Colonic mucosa (tissue), 4 donors: ENCODE measurements at regions not wholly inside any gene's neighbourhood (a gene's known extent, or its start where the extent isn't known, plus 50 kb on each side); places are given as distances from the start of the nearest gene placed in this dataset.

Experiments used
- DNase-seq: peaks from one replicate; pipeline ENCODE4 v3.0.0-alpha.2; 2020
- H3K27ac ChIP-seq: fragments of 200-600 bp; one replicate; pipeline ENCODE4 v1.8.0; 2021
- H3K27me3 ChIP-seq: fragments of 200-600 bp; one replicate; pipeline ENCODE4 v1.8.0; 2021
- H3K36me3 ChIP-seq: fragments of 200-600 bp; one replicate; pipeline ENCODE4 v1.8.0; 2021
- H3K4me1 ChIP-seq: fragments of 200-600 bp; one replicate; pipeline ENCODE4 v1.8.0; 2021; ENCODE audit warnings: mild to moderate bottlenecking
- H3K4me3 ChIP-seq: fragments of 200-600 bp; one replicate; pipeline ENCODE4 v1.8.0; 2021
- H3K9ac ChIP-seq, 2 donors: one replicate each; pipeline ENCODE4 v1.7.0; 2013; ENCODE audit warnings: control low read depth in 2 of 2, low read depth in 2 of 2, low read length in 2 of 2
- H3K9me3 ChIP-seq: fragments of 200-600 bp; one replicate; pipeline ENCODE4 v1.8.0; 2021
- intact Hi-C: fragments of 100-400 bp; cut with DNase I; formaldehyde crosslinking; loops from one replicate; pipeline ENCODE4 v1.14.1; 2022
- TF ChIP-seq, protein P1 (sequence below): fragments of 200-600 bp; IDR thresholded peaks from one replicate; pipeline ENCODE4 v1.8.0; 2022; ENCODE audit warnings: antibody characterized with exemption, mild to moderate bottlenecking
- donor health status: healthy.
- donor health status: DM: no; HTN: no; CAD: no.
- donor health status: DM: no; HTN: no; CAD: no.

- no peak overlapping the region for H3K9ac ChIP-seq
- TF ChIP-seq, protein P1, sequence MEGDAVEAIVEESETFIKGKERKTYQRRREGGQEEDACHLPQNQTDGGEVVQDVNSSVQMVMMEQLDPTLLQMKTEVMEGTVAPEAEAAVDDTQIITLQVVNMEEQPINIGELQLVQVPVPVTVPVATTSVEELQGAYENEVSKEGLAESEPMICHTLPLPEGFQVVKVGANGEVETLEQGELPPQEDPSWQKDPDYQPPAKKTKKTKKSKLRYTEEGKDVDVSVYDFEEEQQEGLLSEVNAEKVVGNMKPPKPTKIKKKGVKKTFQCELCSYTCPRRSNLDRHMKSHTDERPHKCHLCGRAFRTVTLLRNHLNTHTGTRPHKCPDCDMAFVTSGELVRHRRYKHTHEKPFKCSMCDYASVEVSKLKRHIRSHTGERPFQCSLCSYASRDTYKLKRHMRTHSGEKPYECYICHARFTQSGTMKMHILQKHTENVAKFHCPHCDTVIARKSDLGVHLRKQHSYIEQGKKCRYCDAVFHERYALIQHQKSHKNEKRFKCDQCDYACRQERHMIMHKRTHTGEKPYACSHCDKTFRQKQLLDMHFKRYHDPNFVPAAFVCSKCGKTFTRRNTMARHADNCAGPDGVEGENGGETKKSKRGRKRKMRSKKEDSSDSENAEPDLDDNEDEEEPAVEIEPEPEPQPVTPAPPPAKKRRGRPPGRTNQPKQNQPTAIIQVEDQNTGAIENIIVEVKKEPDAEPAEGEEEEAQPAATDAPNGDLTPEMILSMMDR, result no peak
- no peak overlapping the region for H3K4me3 ChIP-seq
- H3K9me3 ChIP-seq, result no peaks in the 10 kb centered on the region
- H3K4me1 ChIP-seq, result no peaks in the 10 kb centered on the region
- no peaks in the 10 kb centered on the region for H3K27me3 ChIP-seq
- H3K36me3 ChIP-seq, result no peaks in the 10 kb centered on the region
- no peak overlapping the region for H3K27ac ChIP-seq
- DNase-seq, result no peak
- intact Hi-C loops, result no loop called here
These were observed 1231.6 kb upstream of the CELF2 start for GRCh38 chr10:9786101-9786500.

DNA sequence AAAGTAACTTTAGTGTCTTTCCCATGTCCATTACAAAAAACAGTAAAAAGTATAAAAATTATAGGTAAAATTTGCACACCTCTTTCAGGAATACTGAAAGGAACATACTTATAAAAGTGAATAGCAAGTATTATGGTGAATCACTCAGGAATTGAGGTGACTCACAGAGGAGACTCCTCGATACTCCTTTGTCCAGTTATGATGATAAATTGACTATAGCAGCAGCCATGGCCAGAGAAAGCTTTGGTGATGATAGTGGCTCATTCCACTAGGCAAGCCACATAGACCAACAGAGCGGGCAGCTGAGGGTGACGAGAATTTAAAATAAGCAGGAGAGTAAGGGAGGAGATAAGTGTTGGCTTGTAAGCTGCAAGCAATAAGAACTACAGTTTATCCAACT, 1231.1 kb upstream of the CELF2 start:
- H3K27me3 ChIP-seq, result no peaks in the 10 kb centered on the region
- H3K36me3 ChIP-seq, result no peaks in the 10 kb centered on the region
- no peak overlapping the region for H3K9ac ChIP-seq
- DNase-seq, result no peak
- TF ChIP-seq, protein P1, result no peak
- no peaks in the 10 kb centered on the region for H3K9me3 ChIP-seq
- no peak overlapping the region for H3K27ac ChIP-seq
- intact Hi-C loops, result no loop called here
- H3K4me3 ChIP-seq, result no peak overlapping the region
- no peaks in the 10 kb centered on the region for H3K4me1 ChIP-seq

GRCh38 chr10:9789996-9790395, 1227.7 kb upstream of the CELF2 start:
- H3K9me3 ChIP-seq, result no peaks in the 10 kb centered on the region
- no peak overlapping the region for H3K27ac ChIP-seq
- H3K9ac ChIP-seq, result no peak overlapping the region
- no peak overlapping the region for H3K4me3 ChIP-seq
- TF ChIP-seq, protein P1, result no peak
- no peaks in the 10 kb centered on the region for H3K27me3 ChIP-seq
- no peaks in the 10 kb centered on the region for H3K4me1 ChIP-seq
- intact Hi-C loops, result no loop called here
- H3K36me3 ChIP-seq, result no peaks in the 10 kb centered on the region
- DNase-seq, result no peak

DNA sequence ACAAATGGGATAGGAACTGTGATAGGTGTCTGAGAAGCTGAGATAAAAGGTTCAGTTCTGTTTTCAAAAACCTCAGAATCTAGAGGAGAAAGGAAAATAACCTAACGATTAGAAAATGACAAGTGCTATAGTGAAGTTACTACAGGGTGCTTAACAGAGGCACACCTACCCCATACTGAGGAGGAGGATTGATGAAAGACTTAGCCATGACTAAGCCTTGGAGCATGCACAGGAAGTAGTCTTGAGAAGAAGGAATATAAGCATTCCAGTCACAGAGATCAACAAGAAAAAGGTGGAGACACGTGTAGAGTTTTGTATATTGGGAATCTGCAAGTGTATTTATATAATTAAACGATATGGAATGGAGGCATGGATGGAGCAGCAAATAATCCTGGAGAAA, 1225.5 kb upstream of the CELF2 start:
- DNase-seq, result no peak
- H3K4me3 ChIP-seq, result no peak overlapping the region
- TF ChIP-seq, protein P1, result no peak
- H3K4me1 ChIP-seq, result no peaks in the 10 kb centered on the region
- intact Hi-C loops, result no loop called here
- H3K27ac ChIP-seq, result no peak overlapping the region
- H3K9me3 ChIP-seq, result no peaks in the 10 kb centered on the region
- no peaks in the 10 kb centered on the region for H3K27me3 ChIP-seq
- no peaks in the 10 kb centered on the region for H3K36me3 ChIP-seq
- H3K9ac ChIP-seq, result no peak overlapping the region

DNA sequence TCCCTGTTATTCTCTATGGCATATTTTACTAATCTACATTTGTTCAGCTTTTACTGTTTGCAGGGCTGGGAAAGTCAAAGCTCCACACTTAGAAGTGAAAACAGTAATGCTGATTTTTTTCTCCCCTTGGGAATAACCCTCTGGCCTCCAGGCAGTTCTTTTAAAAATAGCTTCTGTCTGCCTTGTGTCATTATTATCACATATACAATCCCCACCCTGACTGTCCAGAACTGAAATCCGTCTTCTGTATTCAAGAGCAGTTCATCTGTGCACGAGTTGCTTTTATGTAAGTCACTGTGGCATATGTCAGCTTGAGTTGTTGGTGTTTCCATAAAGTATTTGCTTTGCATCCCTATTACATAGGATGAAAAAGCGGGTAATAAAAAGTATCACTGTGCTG, 1221.1 kb upstream of the CELF2 start:
- Histone ChIP-seq H3K9me3 (no peaks in the 10 kb centered on the region), H3K9ac (no peak overlapping the region), H3K27ac (no peak overlapping the region), H3K4me1 (no peaks in the 10 kb centered on the region), H3K4me3 (no peak overlapping the region), H3K27me3 (no peaks in the 10 kb centered on the region), H3K36me3 (no peaks in the 10 kb centered on the region)
- DNase-seq, result no peak
- intact Hi-C loops, result no loop called here
- TF ChIP-seq, protein P1, result no peak

DNA sequence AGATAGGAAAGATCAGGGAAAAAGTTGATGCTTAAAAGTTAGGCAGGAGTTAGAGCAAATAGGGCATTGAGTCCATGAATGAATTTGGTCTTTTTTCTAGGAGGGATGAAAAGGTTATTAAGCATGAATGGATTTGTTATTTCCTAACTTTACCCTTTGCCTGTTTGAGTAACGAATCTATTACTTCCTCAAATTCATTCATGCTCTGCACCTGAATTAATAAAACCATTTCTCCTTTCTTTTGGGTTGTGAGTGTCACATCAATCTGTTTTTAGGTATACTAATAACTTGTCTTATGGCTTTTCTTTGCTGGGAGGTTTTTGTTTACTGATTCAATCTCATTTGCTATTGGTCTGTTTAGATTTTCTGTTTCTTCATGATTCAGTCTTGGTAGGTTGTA, 1217.7 kb upstream of the CELF2 start:
- no peaks in the 10 kb centered on the region for H3K27me3 ChIP-seq
- no peak overlapping the region for H3K27ac ChIP-seq
- no peak overlapping the region for H3K9ac ChIP-seq
- DNase-seq, result no peak
- H3K36me3 ChIP-seq, result no peaks in the 10 kb centered on the region
- H3K4me3 ChIP-seq, result no peak overlapping the region
- H3K4me1 ChIP-seq, result no peaks in the 10 kb centered on the region
- H3K9me3 ChIP-seq, result no peaks in the 10 kb centered on the region
- intact Hi-C loops, result no loop called here
- TF ChIP-seq, protein P1, result no peak
